ENCODE measurements at regions not wholly inside any gene's neighbourhood (a gene's known extent, or its start where the extent isn't known, plus 50 kb on each side); places are given as distances from the start of the nearest gene placed in this dataset.
"Not testable (repeated sequence)": the region's sequence is repeated elsewhere in the genome, so short reads cannot be mapped to it uniquely, and the experiment has no call there.

DNA sequence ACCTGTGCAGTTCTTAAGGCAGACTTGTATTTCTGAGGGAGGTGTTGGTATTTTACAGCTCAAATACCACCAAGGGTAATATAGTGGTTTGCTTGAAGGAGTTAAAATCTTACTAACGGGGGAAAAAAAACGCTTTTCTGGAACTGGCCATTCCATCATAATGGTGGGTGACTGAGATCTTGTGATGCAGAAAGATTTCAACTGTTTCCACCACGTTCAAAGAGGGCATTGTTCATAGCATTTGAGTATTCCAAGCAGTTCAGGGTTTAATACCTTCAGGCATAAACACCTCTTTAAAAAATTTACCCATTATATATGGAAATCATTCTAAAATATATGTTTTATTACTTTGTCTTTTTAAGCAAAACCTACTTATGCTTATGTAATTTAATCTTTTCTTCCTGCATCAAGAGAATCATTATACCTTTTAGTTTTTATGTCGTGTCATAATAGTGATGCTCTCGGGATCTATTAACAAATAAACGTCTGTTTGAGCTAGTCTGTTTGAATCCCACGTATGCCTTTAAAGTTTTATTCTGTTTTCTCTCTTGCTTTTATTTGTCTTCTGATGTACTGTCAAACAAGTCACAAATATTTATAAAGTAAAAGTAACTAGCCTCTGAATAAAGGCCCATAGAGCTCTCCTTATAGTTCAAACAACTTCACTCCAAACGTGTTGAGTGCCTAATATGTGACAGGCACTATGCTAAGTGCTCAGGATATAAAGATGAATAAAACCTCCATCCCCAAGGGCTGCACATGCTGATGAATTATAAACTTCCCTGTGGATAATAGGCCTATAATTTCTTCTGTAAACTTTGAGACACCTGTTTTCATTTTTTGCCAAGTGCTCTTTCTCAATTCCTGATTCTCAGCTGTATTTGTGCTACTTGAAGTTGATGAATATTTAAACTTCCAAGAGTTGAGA lies 298.8 kb upstream of the FERMT1 start:
- no peak for DNase-seq (ENCODE audit: low read depth)

DNA sequence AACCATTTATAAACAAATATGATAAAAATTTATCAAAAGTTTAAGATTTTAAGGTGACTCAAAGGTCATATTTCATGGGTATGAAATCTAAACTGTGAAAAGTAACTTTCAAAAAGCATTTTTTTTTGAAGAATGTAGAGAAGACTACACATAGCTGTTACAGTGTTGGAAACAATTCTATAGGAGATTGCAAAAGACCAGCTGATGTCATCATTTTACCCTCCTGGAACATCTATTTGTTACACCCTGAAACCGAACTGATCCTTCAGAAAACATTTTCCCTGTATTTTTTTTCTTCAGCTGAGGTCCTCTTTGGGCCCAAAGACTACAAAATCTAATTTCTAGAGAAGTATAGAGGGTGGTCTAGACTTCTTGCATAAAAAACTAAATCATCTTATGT lies 297.5 kb upstream of the FERMT1 start:
- no peak for DNase-seq (ENCODE audit: low read depth)

DNA sequence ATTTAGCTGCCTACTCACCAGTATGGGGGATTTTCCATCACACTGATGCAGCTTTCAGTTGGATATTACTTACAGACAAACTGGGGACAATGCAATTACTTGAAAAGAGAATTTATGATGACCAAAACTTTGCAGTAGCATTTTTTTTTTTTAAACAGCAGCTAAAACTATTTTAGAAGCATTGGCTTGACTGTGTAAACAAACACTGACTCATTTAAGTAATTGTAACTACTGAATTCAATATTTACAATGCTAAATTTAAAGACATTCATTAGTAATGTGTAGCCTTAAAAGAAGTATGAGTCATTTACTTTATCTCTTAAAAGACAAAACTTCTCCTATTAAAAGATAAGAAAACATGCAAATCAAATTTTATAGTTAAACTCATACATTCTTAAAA lies 295.9 kb upstream of the FERMT1 start:
- DNase-seq (ENCODE audit: low read depth) = no peak

DNA sequence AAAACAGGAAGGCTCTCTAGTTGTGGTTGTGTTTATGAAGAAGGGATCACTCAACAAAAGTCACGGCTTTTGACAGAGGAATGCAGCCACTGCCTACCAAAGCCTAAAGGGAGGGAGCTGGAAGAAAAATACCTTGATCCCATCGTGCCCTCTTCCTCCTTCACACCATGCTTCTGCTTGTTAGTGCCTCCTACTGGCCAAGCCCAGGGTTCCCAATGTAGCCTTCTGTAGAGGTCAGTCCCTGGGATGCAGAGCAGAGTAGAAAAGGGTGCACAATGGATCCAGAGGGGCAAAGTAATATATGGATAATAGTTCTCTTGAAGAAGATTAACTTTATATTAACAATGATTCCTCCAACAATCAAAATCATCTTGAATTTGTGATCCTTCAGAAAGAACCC lies 293.5 kb upstream of the FERMT1 start:
- no peak for DNase-seq (ENCODE audit: low read depth)

DNA sequence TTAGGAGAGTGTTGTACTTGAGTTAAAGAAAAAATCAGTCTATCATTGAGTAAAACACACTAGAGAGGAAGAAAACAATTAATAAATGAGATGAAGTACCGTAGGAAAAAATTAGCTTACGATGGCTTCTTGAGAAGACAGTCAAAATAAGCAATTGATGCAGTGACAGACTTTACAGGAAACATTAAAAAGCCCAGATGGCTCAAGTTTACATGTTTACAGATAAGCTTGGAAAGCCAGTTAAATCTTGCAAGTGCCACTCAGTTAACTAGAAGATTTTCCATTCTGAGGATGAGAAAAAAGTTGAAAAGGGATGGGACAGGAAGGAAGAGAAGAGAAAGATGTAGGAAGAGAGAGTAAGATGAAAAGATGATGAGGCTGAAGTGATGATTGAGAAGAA lies 288.8 kb upstream of the FERMT1 start:
- DNase-seq (ENCODE audit: low read depth) = no peak

DNA sequence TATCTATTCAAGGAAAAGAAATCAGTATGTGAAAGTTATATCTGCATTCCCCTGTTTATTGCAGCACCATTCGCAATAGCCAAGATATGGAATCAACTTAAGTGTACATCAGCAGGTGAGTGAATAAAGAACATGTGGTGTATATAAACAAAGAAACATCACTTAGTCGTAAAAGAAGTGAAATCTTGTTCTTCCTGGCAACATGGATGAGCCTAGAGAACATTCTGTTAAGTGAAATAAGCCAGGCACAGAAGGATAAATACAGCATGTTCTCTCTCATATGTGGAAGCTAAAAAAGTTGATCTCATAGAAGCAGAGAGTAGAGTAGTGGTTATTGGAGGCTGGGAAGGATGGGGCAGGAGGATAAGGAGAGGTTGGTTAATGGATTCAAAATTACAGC lies 287.9 kb upstream of the FERMT1 start:
- DNase-seq (ENCODE audit: low read depth) = no peak

DNA sequence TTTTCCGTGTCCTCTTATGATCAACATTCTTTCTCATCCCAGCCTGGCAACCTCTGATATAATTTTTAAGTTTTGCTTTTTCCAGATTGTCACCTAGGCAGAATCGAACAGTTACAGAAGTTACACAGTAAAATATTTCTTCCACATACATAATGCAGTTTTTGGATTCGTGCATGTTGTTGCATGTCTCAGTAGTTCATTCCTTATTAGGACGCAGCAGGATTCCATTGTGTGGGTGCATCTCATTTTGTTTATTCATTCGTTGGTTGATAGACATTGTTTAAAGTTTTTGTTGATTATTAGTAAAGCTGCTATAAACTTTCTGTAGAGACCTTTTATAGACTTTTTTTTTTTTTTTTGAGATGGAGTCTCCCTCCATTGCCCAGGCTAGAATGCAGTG lies 284.3 kb upstream of the FERMT1 start:
- no peak for DNase-seq (ENCODE audit: low read depth)

DNA sequence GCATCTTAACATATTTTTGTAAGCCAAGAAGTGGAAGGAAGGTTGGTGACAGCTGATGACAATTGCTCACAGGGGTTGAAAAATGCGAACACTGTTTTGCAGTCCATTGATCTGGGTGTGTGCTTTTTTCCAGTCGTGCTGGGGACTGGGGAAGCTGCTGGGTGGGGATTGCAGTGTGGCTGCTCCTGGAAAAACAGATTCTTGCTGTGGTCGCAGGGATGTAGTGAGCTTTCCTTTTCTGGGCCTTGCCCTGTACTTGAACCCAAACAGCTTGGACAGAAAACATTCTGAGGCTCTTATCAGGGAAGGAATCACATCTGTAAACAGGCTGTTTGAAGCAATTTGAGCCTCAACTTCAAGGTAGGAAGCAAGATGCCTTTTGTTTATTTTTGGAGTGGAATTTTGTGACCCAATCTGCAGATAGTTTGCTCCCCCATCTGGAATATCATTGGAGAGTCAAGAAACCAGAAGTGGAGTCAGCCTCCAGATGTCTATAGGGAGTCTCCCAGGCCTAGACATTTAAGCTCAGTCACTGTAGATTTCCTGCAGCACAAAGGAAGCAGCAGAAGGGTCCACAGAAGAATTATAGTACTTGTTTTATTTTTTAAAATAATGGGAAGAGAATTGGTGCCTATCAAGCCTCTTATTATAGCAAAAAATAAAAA lies 279.2 kb upstream of the FERMT1 start:
- DNase-seq (ENCODE audit: low read depth) = no peak

DNA sequence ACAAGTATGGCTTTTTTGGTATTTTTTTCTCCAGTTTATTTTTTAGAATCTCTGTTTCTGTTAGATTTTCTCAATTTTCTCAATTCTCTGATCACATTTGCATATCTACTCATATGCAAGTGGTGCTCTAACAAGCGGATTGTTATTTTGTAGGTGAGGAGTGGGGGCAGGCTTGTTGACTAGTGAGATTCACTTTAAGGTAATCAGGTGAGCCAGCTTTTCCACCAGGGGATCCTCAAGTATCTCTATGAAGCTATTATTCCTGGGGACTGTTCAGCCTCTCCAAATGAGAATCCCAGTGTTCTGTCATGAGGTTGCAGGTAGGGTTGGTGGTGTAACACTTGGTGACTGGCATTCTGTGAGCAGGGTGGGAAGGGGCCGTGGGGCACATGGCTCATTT lies 274.3 kb upstream of the FERMT1 start:
- no peak for DNase-seq (ENCODE audit: low read depth)

DNA sequence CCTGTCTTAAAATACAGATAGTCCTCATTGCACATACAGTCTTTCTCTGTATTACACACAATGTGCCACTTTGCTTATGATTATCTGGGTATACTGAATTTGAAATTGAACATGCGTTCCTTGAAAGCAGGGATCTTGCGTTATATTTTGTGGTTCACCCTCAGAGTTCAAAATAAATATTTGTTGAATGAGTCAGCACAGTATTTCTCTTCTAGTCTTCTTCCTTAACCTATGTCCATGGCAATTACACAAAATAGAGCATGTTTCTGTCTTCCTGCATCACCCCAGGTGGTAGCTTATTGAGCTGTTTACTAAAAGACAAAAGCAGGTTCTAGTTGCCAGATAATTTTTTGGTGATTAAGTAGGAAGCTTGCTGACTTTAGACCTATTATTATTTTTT lies 272.9 kb upstream of the FERMT1 start:
- no peak for DNase-seq (ENCODE audit: low read depth)

DNA sequence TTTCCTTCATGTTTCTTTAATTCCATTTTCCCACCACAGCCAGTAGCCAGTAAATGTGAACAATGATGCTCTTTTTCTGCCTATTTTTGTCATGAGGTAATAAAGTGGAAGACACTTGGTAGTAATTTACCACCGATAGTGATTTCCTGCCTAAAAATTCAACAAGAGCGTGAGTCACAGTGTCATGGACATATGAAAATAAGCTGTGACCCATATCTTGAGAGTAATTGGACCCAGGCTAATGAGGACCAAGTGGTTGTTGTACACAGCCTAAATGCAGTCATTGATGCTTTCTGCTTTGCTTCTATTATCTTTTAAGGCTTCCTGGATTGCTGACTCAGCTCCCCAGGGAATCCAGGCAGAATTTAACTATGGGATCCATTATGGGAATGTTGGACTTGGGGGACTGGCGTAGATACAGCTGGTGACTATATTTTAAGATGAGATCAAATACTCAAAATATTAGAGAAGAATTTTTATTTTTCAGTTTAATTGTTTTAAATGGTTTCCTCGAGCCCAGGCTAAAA lies 265.9 kb upstream of the FERMT1 start:
- no peak for DNase-seq (ENCODE audit: low read depth)

DNA sequence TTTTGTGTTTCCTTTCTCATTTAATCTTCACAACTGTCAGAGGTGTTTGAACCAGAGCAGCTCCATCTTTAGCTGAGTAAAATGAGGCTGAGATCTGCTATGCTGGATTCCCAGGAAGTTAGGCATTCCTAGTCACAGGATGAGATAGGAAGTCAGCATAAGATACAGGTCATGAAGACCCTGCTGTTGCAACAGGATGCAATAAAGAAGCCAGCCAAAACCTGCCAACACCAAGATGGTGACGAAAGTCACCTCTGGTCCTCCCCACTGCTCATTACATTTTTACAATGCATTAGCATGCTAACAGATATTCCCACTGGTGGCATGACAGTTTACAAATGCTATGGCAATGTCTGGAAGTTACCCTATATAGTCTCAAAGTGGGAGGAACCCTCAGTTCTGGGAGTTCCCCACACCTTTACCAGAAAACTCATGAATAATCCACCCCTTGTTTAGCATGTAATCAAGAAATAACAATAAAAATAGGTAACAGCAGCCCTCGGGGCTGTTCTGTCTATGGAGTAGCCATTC lies 262.2 kb upstream of the FERMT1 start:
- no peak for DNase-seq (ENCODE audit: low read depth)

DNA sequence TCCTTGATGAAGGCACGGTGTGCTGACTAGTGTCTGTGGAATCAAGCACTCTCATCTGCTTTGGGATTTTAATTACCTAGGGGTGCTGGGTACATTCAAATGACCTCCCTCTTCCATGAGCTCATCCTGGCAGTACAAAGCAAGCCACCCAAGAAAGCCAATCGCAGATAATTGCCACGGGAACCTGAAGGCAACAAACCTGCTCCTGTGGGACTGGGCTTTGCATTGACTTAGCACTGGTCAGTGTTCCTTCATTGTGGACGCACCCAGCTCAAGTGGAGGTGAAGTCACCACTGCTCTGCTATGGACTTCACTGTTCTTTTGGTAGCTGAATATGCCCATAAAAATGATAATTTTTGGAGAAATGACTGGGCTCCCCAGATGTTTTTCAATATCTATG lies 261.6 kb upstream of the FERMT1 start:
- DNase-seq (ENCODE audit: low read depth) = no peak

DNA sequence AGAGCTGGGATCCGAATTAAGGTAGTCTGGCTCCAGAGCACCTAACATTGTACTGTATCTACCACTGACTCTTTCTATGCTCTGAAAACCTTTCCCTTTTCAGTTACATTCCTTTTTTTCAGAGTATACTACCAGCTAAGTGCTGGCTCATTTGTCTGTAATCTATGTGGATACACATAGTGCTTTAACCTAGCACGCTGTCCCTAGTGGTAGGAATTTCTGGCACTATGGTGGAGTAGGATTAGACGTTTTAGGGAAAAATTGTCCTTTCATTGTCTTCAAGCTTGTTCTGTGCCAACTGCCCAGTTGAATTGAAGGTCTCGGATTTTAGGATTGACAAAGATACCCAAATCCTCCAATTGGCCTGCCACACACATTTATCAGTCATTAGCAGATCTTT lies 259.1 kb upstream of the FERMT1 start:
- DNase-seq (ENCODE audit: low read depth) = no peak

DNA sequence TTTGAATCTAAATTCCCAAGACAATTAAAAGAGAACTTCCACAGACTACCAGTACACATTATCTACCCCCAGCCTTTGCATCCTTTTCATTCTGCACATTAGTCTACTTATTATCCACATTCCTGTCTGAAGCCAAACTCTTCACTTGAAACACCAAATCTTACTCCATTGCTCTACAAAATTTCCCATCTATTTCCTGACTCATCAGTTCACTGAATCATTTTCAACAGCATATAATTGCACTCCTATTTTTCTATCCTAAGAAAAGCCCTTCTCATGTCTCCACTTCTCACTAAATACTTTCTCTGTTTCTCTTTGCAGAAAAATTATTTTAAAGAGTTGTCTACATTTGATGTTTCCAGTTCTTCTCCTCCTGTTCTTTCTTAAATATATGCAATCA lies 239.4 kb upstream of the FERMT1 start:
- DNase-seq (ENCODE audit: low read depth) = no peak

DNA sequence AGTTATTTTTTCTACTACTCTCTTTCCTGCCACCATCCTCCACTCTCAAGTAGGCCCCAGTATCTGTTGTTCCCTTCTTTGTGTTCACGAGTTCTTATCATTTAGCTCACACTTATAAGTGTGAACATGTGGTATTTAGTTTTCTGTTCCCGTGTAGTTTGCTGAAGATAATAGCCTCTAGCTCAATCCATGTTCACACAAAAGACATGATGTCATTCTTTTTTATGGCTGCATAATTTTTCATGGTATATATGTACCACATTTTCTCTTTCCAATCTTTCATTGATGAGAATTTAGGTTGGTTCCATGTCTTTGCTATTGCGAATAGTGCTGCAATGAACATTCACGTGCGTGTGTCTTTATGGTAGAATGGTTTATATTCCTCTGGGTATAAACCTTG lies 237.9 kb upstream of the FERMT1 start:
- DNase-seq (ENCODE audit: low read depth) = no peak

DNA sequence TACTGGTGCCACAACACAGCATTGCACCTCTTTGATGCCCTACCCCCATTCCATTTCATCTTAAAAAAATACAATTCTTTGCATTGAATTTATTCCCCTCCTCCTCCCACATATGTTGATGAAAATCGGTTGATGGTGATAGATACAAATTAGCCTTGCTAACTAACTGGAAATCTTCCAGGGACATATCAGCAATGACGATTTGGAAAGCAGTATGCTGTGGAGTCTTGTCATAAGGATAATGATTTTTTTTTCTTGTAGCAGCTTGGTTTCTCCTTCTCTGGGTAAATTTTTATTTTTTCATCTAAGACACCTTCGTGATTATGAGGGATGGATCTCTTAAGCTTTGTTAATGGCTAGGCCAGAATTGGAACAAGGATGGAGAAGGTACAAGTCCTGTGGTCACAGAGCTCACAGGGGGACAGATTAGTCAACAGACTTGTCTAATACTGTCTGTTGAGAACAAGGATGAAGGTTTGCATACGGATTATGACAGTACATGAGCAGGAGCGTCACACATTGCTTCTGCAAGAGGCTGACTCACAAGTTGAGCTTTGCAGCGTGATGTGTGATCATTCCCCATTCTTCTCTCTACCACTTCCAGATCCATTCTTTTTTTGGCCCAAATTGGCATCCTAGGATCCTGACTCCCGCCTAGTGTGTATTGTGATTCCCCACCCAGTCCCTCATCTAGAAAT lies 233.1 kb upstream of the FERMT1 start:
- no peak for DNase-seq (ENCODE audit: low read depth)

DNA sequence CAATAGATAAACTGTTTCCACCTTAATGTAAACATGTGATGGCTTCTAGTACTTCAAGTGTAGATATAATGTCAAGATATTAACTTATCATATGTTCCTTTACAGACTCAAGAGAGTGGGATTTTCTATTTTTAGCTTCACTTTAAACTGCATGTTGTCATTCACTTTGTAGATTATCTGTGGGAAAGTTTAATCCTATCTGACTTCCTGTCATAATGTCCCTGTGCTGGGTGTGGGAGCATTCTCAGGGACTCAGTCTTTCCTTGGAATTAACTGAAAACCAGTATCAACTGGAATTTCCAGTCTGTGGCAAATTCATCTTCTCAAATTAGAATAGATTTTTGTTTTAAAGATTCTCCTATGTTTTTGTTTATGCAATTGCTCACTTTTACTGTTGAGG lies 226.1 kb upstream of the FERMT1 start:
- no peak for DNase-seq (ENCODE audit: low read depth)

DNA sequence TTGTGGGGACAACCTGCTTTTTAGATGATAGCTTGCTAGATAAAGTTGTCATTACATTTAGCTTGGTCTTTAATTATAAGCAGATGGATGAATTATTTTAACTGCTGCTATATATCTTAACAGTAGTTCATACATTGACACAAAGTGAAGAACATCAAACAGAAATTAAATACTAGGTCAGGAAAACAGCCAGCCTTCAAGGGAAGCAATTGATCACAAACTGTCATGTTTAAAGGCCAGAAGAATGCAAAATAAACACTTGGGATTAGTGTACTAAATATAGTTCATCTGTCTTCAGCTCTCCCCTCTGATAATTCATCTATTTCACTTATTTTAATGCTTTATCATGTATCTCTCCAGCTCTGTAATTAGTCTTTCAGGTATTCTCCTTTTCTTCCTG lies 225.1 kb upstream of the FERMT1 start:
- no peak for DNase-seq (ENCODE audit: low read depth)

DNA sequence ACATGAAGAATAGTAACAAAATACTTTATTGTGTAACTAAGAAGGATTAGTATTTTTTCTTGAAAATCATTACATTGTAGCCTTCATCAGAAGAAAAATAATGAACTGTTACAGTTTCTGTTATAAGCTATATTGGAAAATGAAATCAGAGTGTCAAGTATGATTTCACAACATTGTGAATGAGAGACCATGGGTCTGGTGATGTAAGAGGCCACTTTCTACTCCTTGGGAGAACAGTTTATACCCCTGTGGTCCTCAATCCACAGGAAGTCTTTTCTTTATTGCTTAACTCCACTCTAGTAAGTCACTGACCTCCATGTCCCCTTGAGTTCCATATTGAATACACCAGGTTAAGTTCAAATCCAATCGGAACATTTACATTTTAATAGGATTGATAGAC lies 218.7 kb upstream of the FERMT1 start:
- DNase-seq (ENCODE audit: low read depth) = no peak

DNA sequence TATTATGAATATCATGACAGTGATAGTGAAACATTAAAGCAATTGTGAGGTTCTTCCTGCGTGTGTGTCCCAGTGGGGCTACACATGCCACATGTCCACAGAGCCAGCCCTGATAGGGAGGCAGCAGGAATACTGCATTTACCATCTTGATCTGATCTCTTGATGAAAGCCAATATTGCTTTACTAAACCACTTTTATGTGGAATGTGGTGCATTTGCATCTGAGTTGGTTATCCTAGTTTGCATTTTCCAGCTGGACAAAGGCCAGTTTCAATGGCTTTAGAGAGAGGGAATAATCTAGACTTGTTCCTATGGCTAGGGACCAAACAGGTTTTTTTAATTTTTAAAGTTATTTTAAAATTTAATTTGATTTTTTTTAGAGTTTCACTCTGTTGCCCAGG lies 216.3 kb upstream of the FERMT1 start:
- DNase-seq (ENCODE audit: low read depth) = no peak

DNA sequence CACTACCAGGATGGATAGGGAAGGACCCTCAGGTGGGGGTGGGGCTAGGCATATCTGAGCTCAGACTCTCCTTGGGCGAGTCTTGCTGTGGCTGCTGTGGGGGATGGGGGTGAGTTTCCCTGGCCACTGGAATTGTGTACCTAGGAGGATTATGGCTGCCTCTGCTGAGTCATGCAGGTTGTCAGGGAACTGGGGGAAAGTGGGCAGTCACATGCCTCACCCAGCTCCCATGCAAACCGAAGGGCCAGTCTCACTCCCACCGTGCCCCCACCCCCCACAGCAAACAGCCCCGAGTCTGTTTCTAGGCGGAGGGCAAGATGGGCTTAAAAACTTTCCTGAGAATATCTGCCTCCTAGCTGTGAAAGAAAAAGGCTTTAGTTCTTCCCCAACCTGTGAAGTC lies 210.3 kb upstream of the FERMT1 start:
- no peak for DNase-seq (ENCODE audit: low read depth)

DNA sequence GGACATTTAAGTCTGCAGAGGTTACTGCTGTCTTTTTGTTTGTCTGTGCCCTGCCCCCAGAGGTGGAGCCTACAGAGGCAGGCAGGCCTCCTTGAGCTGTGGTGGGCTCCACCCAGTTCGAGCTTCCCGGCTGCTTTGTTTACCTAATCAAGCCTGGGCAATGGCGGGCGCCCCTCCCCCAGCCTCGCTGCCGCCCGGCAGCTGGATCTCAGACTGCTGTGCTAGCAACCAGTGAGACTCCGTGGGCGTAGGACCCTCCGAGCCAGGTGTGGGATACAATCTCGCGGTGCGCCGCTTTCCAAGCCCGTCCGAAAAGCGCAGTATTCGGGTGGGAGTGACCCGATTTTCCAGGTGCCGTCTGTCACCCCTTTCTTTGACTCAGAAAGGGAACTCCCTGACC lies 198.4 kb upstream of the FERMT1 start:
- not testable (repeated sequence) for DNase-seq (ENCODE audit: low read depth)
